Suprapubic skin (tissue), 4 donors: ENCODE measurements at regions not wholly inside any gene's neighbourhood (a gene's known extent, or its start where the extent isn't known, plus 50 kb on each side); places are given as distances from the start of the nearest gene placed in this dataset.

Source experiments
- DNase-seq, 2 donors: peaks; one replicate each; pipeline ENCODE4 v3.0.0-alpha.2; 2019; ENCODE audit warnings: low spot score in 2 of 2
- H3K27ac ChIP-seq: fragments of 200-600 bp; sonication (generic); one replicate; pipeline ENCODE4 v1.5.1; 2019
- H3K27me3 ChIP-seq: fragments of 200-600 bp; sonication (generic); one replicate; pipeline ENCODE4 v1.5.1; 2019
- H3K36me3 ChIP-seq: fragments of 200-600 bp; sonication (generic); one replicate; pipeline ENCODE4 v1.5.1; 2019
- H3K4me1 ChIP-seq: fragments of 200-600 bp; sonication (generic); one replicate; pipeline ENCODE4 v1.5.1; 2019
- H3K4me3 ChIP-seq: fragments of 200-600 bp; sonication (generic); one replicate; pipeline ENCODE4 v1.5.1; 2019; ENCODE audit warnings: mild to moderate bottlenecking
- H3K9me3 ChIP-seq: fragments of 200-600 bp; sonication (generic); one replicate; pipeline ENCODE4 v1.5.1; 2019
- CTCF ChIP-seq, 2 donors: fragments of 200-600 bp in 1 of 2; fragments of 450-650 bp in 1 of 2; sonication (generic) in 1 of 2; IDR thresholded peaks; one replicate each; pipeline ENCODE4 v1.5.1; 2016 to 2019; ENCODE audit warnings: antibody characterized with exemption in 2 of 2, mild to moderate bottlenecking in 1 of 2, moderate library complexity in 1 of 2
- EP300 ChIP-seq: sonication (generic); formaldehyde crosslinking; IDR thresholded peaks from one replicate; pipeline ENCODE4 v1.6.1; 2017; ENCODE audit warnings: antibody characterized with exemption
- POLR2A ChIP-seq, 2 donors: fragments of 450-650 bp; IDR thresholded peaks; one replicate each; pipeline ENCODE4 v1.6.1; 2017; ENCODE audit warnings: antibody characterized with exemption in 2 of 2, mild to moderate bottlenecking in 2 of 2, moderate library complexity in 2 of 2
- POLR2AphosphoS5 ChIP-seq, 3 donors: sonication (generic); formaldehyde crosslinking; IDR thresholded peaks; one replicate each; pipeline ENCODE4 v1.6.1; 2017; ENCODE audit warnings: antibody characterized with exemption in 3 of 3
- WGBS: methylation state at CpG from one replicate; pipeline ENCODE4 v1.1.5; 2018; 5-methylcytosine and 5-hydroxymethylcytosine counted together

GRCh38 chr20:58073945-58074856, 154.3 kb downstream of the ANKRD60 start:
- Histone ChIP-seq H3K36me3 (no peaks in the 10 kb centered on the region), H3K4me3 (no peak overlapping the region), H3K27me3 (no peaks in the 10 kb centered on the region), H3K27ac (peak overlapping the region; percentile 74), H3K9me3 (no peaks in the 10 kb centered on the region), H3K4me1 (peaks cover 9% of the 10 kb centered on the region)
- WGBS, result 72% methylated on average over 10 of the region's 10 CpGs
- TF ChIP-seq CTCF (IDR thresholded peaks at IDR 0.05) (no peak), EP300 (no peak), POLR2AphosphoS5 (IDR thresholded peaks at IDR 0.05) (no peak), POLR2A (IDR thresholded peaks at IDR 0.05) (no peak)
- DNase-seq, result no peak

- no peak overlapping the region for H3K4me3 ChIP-seq
- 85% methylated on average over 8 of the region's 15 CpGs for WGBS
- H3K27me3 ChIP-seq, result no peaks in the 10 kb centered on the region
- H3K9me3 ChIP-seq, result no peaks in the 10 kb centered on the region
- DNase-seq, result no peak
- H3K36me3 ChIP-seq, result no peaks in the 10 kb centered on the region
- H3K27ac ChIP-seq, result no peak overlapping the region
- TF ChIP-seq CTCF (IDR thresholded peaks at IDR 0.05) (no peak), POLR2A (IDR thresholded peaks at IDR 0.05) (no peak)
- H3K4me1 ChIP-seq, result peaks cover 9% of the 10 kb centered on the region
Measured at GRCh38 chr20:58072695-58073671, 155.5 kb downstream of the ANKRD60 start.

GRCh38 chr20:58071991-58072390, 156.5 kb downstream of the ANKRD60 start:
- Histone ChIP-seq H3K36me3 (no peaks in the 10 kb centered on the region), H3K27ac (no peak overlapping the region), H3K4me3 (no peak overlapping the region), H3K27me3 (no peaks in the 10 kb centered on the region), H3K4me1 (peaks cover 9% of the 10 kb centered on the region), H3K9me3 (no peaks in the 10 kb centered on the region)
- TF ChIP-seq EP300, result no peak
- no peak for DNase-seq
- 85% methylated on average over 3 of the region's 3 CpGs for WGBS

- Histone ChIP-seq H3K4me1 (peaks cover 9% of the 10 kb centered on the region), H3K27ac (no peak overlapping the region), H3K9me3 (no peaks in the 10 kb centered on the region), H3K4me3 (no peak overlapping the region), H3K27me3 (no peaks in the 10 kb centered on the region), H3K36me3 (no peaks in the 10 kb centered on the region)
- DNase-seq, result no peak
- no peak for TF ChIP-seq POLR2A (IDR thresholded peaks at IDR 0.05)
- TF ChIP-seq POLR2AphosphoS5 (IDR thresholded peaks at IDR 0.05), result no peak
- no peak for TF ChIP-seq EP300
- no peak for TF ChIP-seq CTCF (IDR thresholded peaks at IDR 0.05)
Measured at GRCh38 chr20:58071298-58071697, 157.2 kb downstream of the ANKRD60 start.

- no peak overlapping the region for H3K4me3 ChIP-seq
- peaks cover 6% of the 10 kb centered on the region for H3K4me1 ChIP-seq
- 76% methylated on average over 11 of the region's 11 CpGs for WGBS
- TF ChIP-seq CTCF (IDR thresholded peaks at IDR 0.05) (no peak), EP300 (no peak), POLR2AphosphoS5 (IDR thresholded peaks at IDR 0.05) (no peak), POLR2A (IDR thresholded peaks at IDR 0.05) (no peak)
- H3K27ac ChIP-seq, result no peak overlapping the region
- H3K9me3 ChIP-seq, result no peaks in the 10 kb centered on the region
- no peaks in the 10 kb centered on the region for H3K36me3 ChIP-seq
- H3K27me3 ChIP-seq, result no peaks in the 10 kb centered on the region
- DNase-seq, result no peak
Measured at GRCh38 chr20:58070664-58071196, 157.7 kb downstream of the ANKRD60 start.
